ENCODE measurements at regions not wholly inside any gene's neighbourhood (a gene's known extent, or its start where the extent isn't known, plus 50 kb on each side); places are given as distances from the start of the nearest gene placed in this dataset.

- no peak overlapping the region for H3K4me3 ChIP-seq
- no peak overlapping the region for H3K27ac ChIP-seq (replicated peaks)
- intact Hi-C loops (cut with micrococcal nuclease) = no loop called here
- no peaks in the 10 kb centered on the region for H3K36me3 ChIP-seq
- no peak for DNase-seq
- H3K27me3 ChIP-seq (ENCODE audit: low read depth) = no peaks in the 10 kb centered on the region
- H3K4me1 ChIP-seq = peaks cover 9% of the 10 kb centered on the region
- H3K9me3 ChIP-seq (replicated peaks) = no peaks in the 10 kb centered on the region
- no peak for TF ChIP-seq CTCF (IDR thresholded peaks at IDR 0.05; ENCODE audit: borderline replicate concordance)
These were observed 135.1 kb upstream of the ATP6AP2 start for GRCh38 chrX:40445691-40446090.

GRCh38 chrX:40444798-40445496, 135.8 kb upstream of the ATP6AP2 start:
- Histone ChIP-seq H3K9me3 (replicated peaks) (no peaks in the 10 kb centered on the region), H3K27ac (replicated peaks) (no peak overlapping the region), H3K4me3 (no peak overlapping the region), H3K4me1 (peaks cover 9% of the 10 kb centered on the region), H3K27me3 (ENCODE audit: low read depth) (no peaks in the 10 kb centered on the region), H3K36me3 (no peaks in the 10 kb centered on the region)
- intact Hi-C loops (cut with micrococcal nuclease) = no loop called here
- TF ChIP-seq CTCF (IDR thresholded peaks at IDR 0.05; ENCODE audit: borderline replicate concordance) = no peak
- no peak for DNase-seq

- intact Hi-C loops (cut with micrococcal nuclease) = no loop called here
- Histone ChIP-seq H3K27ac (replicated peaks) (no peak overlapping the region), H3K36me3 (no peaks in the 10 kb centered on the region), H3K4me3 (no peak overlapping the region), H3K9me3 (replicated peaks) (no peaks in the 10 kb centered on the region), H3K4me1 (peaks cover 5% of the 10 kb centered on the region), H3K27me3 (ENCODE audit: low read depth) (no peaks in the 10 kb centered on the region)
- DNase-seq = no peak
- TF ChIP-seq CTCF (IDR thresholded peaks at IDR 0.05; ENCODE audit: borderline replicate concordance) = no peak
These were observed 136.6 kb upstream of the ATP6AP2 start for GRCh38 chrX:40444133-40444532.

GRCh38 chrX:40440866-40441265, 139.9 kb upstream of the ATP6AP2 start:
- Histone ChIP-seq H3K36me3 (no peaks in the 10 kb centered on the region), H3K27ac (replicated peaks) (no peak overlapping the region), H3K9me3 (replicated peaks) (no peaks in the 10 kb centered on the region), H3K27me3 (ENCODE audit: low read depth) (no peaks in the 10 kb centered on the region), H3K4me3 (no peak overlapping the region), H3K4me1 (no peaks in the 10 kb centered on the region)
- intact Hi-C loops (cut with micrococcal nuclease) = no loop called here
- TF ChIP-seq CTCF (IDR thresholded peaks at IDR 0.05; ENCODE audit: borderline replicate concordance) = no peak
- no peak for DNase-seq

- Histone ChIP-seq H3K4me3 (no peak overlapping the region), H3K4me1 (no peaks in the 10 kb centered on the region), H3K9me3 (replicated peaks) (no peaks in the 10 kb centered on the region), H3K36me3 (no peaks in the 10 kb centered on the region), H3K27me3 (ENCODE audit: low read depth) (no peaks in the 10 kb centered on the region), H3K27ac (replicated peaks) (no peak overlapping the region)
- DNase-seq = no peak
- TF ChIP-seq CTCF (IDR thresholded peaks at IDR 0.05; ENCODE audit: borderline replicate concordance) = no peak
- intact Hi-C loops (cut with micrococcal nuclease) = no loop called here
These were observed 140.9 kb upstream of the ATP6AP2 start for GRCh38 chrX:40439625-40440532.

Measured in left ventricle myocardium inferior (tissue), 1 donor.